HG03565 (cell line): ENCODE measurements at regions not wholly inside any gene's neighbourhood (a gene's known extent, or its start where the extent isn't known, plus 50 kb on each side); places are given as distances from the start of the nearest gene placed in this dataset.

ENCODE experiments used
- ATAC-seq: cut with Tn5 transposase; IDR thresholded peaks from one replicate; pipeline ENCODE4 v1.9.1; 2021; ENCODE audit warnings: mild to moderate bottlenecking, moderate library complexity; ENCODE audit not compliant: unreplicated experiment

- ATAC-seq = no peak
Measured at GRCh38 chr2:199707593-199708185, 143.3 kb downstream of the FTCDNL1 start.

GRCh38 chr2:199705538-199705937, 145.5 kb downstream of the FTCDNL1 start:
- ATAC-seq = no peak

- ATAC-seq = no peak
Measured at GRCh38 chr2:199704358-199705238, 146.4 kb downstream of the FTCDNL1 start.

- no peak for ATAC-seq
Measured at GRCh38 chr2:199703199-199703598, 147.8 kb downstream of the FTCDNL1 start.

- ATAC-seq = no peak
Measured at GRCh38 chr2:199697469-199697868, 153.5 kb downstream of the FTCDNL1 start.

GRCh38 chr2:199696048-199696447, 154.9 kb downstream of the FTCDNL1 start:
- ATAC-seq = no peak

GRCh38 chr2:199693861-199694260, 157.1 kb downstream of the FTCDNL1 start:
- no peak for ATAC-seq

- no peak for ATAC-seq
Measured at GRCh38 chr2:199692489-199692888, 158.5 kb downstream of the FTCDNL1 start.

- no peak for ATAC-seq
Measured at GRCh38 chr2:199690225-199690624, 160.8 kb downstream of the FTCDNL1 start.

- ATAC-seq = no peak
Measured at GRCh38 chr2:199685669-199686068, 165.3 kb downstream of the FTCDNL1 start.

- ATAC-seq = no peak
Measured at GRCh38 chr2:199684832-199685231, 166.2 kb downstream of the FTCDNL1 start.

GRCh38 chr2:199684168-199684567, 166.8 kb downstream of the FTCDNL1 start:
- ATAC-seq = no peak

- ATAC-seq = no peak
Measured at GRCh38 chr2:199682001-199682400, 169.0 kb downstream of the FTCDNL1 start.

- ATAC-seq = no peak
Measured at GRCh38 chr2:199680482-199680881, 170.5 kb downstream of the FTCDNL1 start.

- no peak for ATAC-seq
Measured at GRCh38 chr2:199679883-199680282, 171.1 kb downstream of the FTCDNL1 start.

- no peak for ATAC-seq
Measured at GRCh38 chr2:199677881-199678280, 173.1 kb downstream of the FTCDNL1 start.

- no peak for ATAC-seq
Measured at GRCh38 chr2:199668645-199669044, 182.3 kb downstream of the FTCDNL1 start.

- ATAC-seq = peak; percentile 74
Measured at GRCh38 chr2:199663157-199663556, 187.8 kb downstream of the FTCDNL1 start.

- ATAC-seq = no peak
Measured at GRCh38 chr2:199662255-199662654, 188.7 kb downstream of the FTCDNL1 start.

GRCh38 chr2:199660167-199660566, 190.8 kb downstream of the FTCDNL1 start:
- ATAC-seq = no peak

GRCh38 chr2:199659207-199659606, 191.8 kb downstream of the FTCDNL1 start:
- ATAC-seq = no peak

- ATAC-seq = peak; percentile 83
Measured at GRCh38 chr2:199646439-199646838, 188.7 kb upstream of the SATB2 start.
